B cell (primary cell): ENCODE measurements at regions not wholly inside any gene's neighbourhood (a gene's known extent, or its start where the extent isn't known, plus 50 kb on each side); places are given as distances from the start of the nearest gene placed in this dataset.

Experiments used
- EZH2 ChIP-seq: IDR thresholded peaks from 2 replicates; pipeline ENCODE4 v1.6.1; 2012; ENCODE audit warnings: borderline replicate concordance, low read depth, mild to moderate bottlenecking, moderate library complexity, low read length; ENCODE audit not compliant: insufficient read depth, poor library complexity, severe bottlenecking
- TF ChIP-seq, protein P1 (sequence below): fragments of 200-600 bp; IDR thresholded peaks from one replicate; pipeline ENCODE4 v1.8.0; 2022; ENCODE audit warnings: antibody characterized with exemption, mild to moderate bottlenecking

DNA sequence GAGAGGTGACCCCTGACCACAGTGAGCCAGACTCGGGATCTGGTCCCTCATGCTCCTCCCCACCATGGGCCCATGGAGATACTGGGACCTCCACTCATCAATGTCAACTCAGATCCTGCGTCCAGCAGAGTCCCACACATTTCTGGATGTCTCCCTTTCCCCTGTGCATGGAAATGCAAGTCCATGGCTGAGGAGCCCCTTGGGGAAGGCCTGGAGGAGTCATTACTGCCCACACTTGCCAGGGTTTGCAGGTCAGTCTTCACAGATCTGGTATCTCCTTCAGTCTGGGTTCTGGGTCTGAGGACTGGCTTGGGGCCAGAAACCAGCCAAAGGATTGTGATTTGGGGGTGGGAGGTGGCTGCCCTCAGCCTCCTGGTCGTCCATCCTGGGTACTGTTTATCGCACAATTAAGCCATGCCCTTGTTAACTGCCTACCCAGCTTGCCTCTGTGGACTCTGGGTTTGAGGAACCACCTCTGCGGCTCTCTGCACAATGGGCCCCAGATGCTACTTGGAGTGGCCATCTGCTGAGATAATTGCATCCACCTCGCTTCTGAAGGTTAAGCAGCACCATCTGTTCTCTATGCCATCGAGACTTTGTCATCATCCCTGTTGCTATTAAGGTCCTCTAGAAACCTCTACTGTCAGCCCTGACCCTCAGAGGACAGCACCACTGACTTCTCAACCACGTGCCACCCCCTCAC lies 49.9 kb upstream of the KLF13 start:
- TF ChIP-seq, protein P1, sequence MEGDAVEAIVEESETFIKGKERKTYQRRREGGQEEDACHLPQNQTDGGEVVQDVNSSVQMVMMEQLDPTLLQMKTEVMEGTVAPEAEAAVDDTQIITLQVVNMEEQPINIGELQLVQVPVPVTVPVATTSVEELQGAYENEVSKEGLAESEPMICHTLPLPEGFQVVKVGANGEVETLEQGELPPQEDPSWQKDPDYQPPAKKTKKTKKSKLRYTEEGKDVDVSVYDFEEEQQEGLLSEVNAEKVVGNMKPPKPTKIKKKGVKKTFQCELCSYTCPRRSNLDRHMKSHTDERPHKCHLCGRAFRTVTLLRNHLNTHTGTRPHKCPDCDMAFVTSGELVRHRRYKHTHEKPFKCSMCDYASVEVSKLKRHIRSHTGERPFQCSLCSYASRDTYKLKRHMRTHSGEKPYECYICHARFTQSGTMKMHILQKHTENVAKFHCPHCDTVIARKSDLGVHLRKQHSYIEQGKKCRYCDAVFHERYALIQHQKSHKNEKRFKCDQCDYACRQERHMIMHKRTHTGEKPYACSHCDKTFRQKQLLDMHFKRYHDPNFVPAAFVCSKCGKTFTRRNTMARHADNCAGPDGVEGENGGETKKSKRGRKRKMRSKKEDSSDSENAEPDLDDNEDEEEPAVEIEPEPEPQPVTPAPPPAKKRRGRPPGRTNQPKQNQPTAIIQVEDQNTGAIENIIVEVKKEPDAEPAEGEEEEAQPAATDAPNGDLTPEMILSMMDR, result no peak
- no peak for TF ChIP-seq EZH2
